ENCODE measurements at regions not wholly inside any gene's neighbourhood (a gene's known extent, or its start where the extent isn't known, plus 50 kb on each side); places are given as distances from the start of the nearest gene placed in this dataset.
A peak's percentile ranks its signal among the peaks of the same experiment; 100 is the strongest.

DNA sequence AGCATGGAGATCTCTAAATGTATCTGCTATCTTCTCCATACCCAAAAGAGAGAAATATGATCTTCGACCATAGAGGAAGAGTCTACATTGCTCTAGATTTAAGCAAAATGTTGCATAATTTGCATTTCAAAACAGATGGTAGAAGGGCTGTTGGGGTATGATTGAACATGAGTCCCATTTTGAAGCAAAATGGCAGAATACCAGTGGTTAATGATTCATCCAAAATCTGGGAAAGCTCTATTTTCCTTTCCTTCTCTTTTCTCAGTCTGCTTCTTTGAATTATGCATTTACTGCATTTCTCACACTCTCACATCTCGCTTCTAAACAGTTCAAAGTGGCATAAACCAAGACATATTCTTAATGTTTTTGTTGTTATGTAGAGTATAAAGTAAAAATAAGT is 178.5 kb downstream of the MACC1 start:
- Histone ChIP-seq H3K9ac (ENCODE audit: low read length) (no peak overlapping the region), H4K20me1 (ENCODE audit: insufficient read depth, low read length) (no peaks in the 10 kb centered on the region), H3K4me2 (ENCODE audit: low read length) (no peak overlapping the region), H3K27me3 (ENCODE audit: low read depth, low read length) (no peaks in the 10 kb centered on the region), H3K79me2 (ENCODE audit: low read length) (no peaks in the 10 kb centered on the region), H3K27ac (ENCODE audit: low read length) (no peak overlapping the region), H3K9me3 (ENCODE audit: insufficient read depth, low read length) (no peaks in the 10 kb centered on the region), H3K36me3 (replicated peaks; ENCODE audit: low read depth, low read length) (no peaks in the 10 kb centered on the region), H2AFZ (ENCODE audit: low read depth, low read length) (no peak overlapping the region), H3K4me3 (ENCODE audit: low read length) (no peak overlapping the region), H3K4me1 (ENCODE audit: low read length) (peaks cover 6% of the 10 kb centered on the region; the same call in 1 of the 2 replicates)
- TF ChIP-seq, protein P1, sequence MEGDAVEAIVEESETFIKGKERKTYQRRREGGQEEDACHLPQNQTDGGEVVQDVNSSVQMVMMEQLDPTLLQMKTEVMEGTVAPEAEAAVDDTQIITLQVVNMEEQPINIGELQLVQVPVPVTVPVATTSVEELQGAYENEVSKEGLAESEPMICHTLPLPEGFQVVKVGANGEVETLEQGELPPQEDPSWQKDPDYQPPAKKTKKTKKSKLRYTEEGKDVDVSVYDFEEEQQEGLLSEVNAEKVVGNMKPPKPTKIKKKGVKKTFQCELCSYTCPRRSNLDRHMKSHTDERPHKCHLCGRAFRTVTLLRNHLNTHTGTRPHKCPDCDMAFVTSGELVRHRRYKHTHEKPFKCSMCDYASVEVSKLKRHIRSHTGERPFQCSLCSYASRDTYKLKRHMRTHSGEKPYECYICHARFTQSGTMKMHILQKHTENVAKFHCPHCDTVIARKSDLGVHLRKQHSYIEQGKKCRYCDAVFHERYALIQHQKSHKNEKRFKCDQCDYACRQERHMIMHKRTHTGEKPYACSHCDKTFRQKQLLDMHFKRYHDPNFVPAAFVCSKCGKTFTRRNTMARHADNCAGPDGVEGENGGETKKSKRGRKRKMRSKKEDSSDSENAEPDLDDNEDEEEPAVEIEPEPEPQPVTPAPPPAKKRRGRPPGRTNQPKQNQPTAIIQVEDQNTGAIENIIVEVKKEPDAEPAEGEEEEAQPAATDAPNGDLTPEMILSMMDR (IDR thresholded peaks at IDR 0.05; ENCODE audit: low read depth, low read length): no peak
- TF ChIP-seq EZH2phosphoT487 (IDR thresholded peaks at IDR 0.05; ENCODE audit: low read depth): no peak

DNA sequence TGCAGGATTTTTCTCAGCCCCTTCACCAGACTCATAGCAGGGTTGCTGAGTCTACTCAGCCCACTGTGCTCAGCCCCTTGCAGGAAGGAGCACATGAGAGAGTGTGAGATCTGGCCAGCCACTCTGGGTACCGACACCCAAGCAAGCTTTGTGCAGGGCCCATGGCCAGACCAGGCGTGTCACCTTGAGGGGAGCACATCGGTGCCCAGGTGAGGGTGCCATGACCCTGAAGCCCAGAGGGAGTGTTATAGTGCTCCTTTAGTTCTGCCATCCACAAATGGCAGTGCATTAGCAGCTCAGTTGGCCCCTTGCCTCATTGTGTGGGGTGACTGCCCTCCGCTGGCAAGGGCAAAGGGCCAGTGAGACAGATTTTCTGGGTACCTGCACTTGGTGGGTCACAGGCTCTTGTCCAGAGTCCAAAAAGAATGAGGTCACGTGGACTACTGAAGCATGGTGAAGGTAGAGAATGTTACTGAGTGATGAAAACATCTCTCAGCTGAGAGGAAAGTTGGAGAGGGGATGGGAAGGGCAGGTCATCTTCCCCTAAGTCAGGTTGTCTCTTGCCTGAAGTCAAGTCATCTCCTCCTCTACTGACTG is 181.8 kb downstream of the MACC1 start:
- Histone ChIP-seq H3K9me3 (ENCODE audit: insufficient read depth, low read length) (no peaks in the 10 kb centered on the region), H3K36me3 (replicated peaks; ENCODE audit: low read depth, low read length) (no peaks in the 10 kb centered on the region), H3K4me2 (ENCODE audit: low read length) (no peak overlapping the region), H2AFZ (ENCODE audit: low read depth, low read length) (no peak overlapping the region), H3K9ac (ENCODE audit: low read length) (no peak overlapping the region), H3K4me1 (ENCODE audit: low read length) (peaks cover 33% of the 10 kb centered on the region), H3K4me3 (ENCODE audit: low read length) (no peak overlapping the region), H4K20me1 (ENCODE audit: insufficient read depth, low read length) (no peaks in the 10 kb centered on the region), H3K27me3 (ENCODE audit: low read depth, low read length) (no peaks in the 10 kb centered on the region), H3K79me2 (ENCODE audit: low read length) (no peaks in the 10 kb centered on the region), H3K27ac (ENCODE audit: low read length) (no peak overlapping the region)
- no peak for TF ChIP-seq EZH2phosphoT487 (IDR thresholded peaks at IDR 0.05; ENCODE audit: low read depth)
- TF ChIP-seq, protein P1 (IDR thresholded peaks at IDR 0.05; ENCODE audit: low read depth, low read length): peak; percentile 14

DNA sequence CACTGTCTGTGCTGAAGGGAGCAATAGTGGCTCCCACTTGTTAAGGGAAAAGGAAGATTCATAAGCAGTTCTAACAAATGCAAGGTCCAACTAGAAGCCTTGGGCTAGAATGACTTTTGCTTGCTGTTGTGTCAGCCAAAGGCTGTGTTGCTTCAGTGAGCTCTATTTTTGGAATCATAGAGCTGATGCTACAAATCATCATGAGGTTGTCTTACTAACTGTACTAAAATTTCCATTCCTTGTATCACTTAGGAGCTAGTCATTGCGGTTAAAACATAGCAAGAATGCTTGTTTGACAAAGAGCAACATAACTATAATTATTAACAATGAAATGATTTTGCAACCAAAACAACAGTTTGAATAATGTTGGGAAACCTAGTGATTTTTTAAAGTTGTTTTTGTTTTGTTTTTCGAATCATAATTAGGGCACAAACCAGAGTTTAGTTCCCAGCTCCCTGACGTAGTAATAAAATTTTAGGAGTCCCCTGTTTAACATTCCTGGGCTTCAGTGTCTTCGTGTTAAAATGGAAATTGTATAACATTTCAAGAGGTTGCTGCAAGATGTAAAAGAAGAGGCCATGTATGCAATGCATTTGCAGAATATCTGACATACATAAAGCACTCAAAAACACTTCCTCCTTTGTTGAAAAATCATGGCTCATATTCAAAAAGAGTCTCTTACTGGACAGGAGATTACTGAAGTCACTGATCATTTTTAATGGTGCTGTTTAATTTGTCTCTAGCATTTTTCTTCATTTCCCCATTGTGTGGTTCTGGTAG is 183.4 kb downstream of the MACC1 start:
- no peaks in the 10 kb centered on the region for H3K79me2 ChIP-seq (ENCODE audit: low read length)
- no peak overlapping the region for H3K4me3 ChIP-seq (ENCODE audit: low read length)
- H2AFZ ChIP-seq (ENCODE audit: low read depth, low read length): no peak overlapping the region
- H3K9me3 ChIP-seq (ENCODE audit: insufficient read depth, low read length): no peaks in the 10 kb centered on the region
- H3K4me1 ChIP-seq (ENCODE audit: low read length): peaks cover 43% of the 10 kb centered on the region
- no peaks in the 10 kb centered on the region for H3K36me3 ChIP-seq (replicated peaks; ENCODE audit: low read depth, low read length)
- H3K9ac ChIP-seq (ENCODE audit: low read length): no peak overlapping the region
- TF ChIP-seq, protein P1 (IDR thresholded peaks at IDR 0.05; ENCODE audit: low read depth, low read length): no peak
- TF ChIP-seq EZH2phosphoT487 (IDR thresholded peaks at IDR 0.05; ENCODE audit: low read depth): no peak
- no peaks in the 10 kb centered on the region for H4K20me1 ChIP-seq (ENCODE audit: insufficient read depth, low read length)
- H3K27ac ChIP-seq (ENCODE audit: low read length): no peak overlapping the region
- no peak overlapping the region for H3K4me2 ChIP-seq (ENCODE audit: low read length)
- H3K27me3 ChIP-seq (ENCODE audit: low read depth, low read length): no peaks in the 10 kb centered on the region

DNA sequence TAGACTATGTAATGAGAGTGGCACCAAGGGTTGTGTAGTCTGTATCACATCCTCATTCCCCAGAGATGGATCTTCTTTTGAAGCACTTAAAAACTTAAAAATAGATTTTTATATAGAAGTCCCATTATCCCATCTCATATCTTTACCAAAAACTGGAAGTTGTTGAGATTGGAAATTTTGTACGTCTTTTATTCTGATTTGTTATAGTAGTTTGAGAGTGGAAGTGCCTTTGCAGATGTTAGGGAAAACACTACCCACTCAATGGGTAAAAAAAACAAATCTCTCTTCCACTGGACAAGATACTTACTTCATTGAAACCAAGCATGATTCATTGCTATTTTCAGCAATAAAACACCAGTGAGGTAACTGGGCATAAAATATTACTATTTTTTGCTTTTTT is 184.4 kb downstream of the MACC1 start:
- Histone ChIP-seq H3K27me3 (ENCODE audit: low read depth, low read length) (no peaks in the 10 kb centered on the region), H3K4me2 (ENCODE audit: low read length) (no peak overlapping the region), H3K79me2 (ENCODE audit: low read length) (no peaks in the 10 kb centered on the region), H3K9me3 (ENCODE audit: insufficient read depth, low read length) (no peaks in the 10 kb centered on the region), H3K36me3 (replicated peaks; ENCODE audit: low read depth, low read length) (no peaks in the 10 kb centered on the region), H3K4me1 (ENCODE audit: low read length) (peaks cover 49% of the 10 kb centered on the region), H4K20me1 (ENCODE audit: insufficient read depth, low read length) (no peaks in the 10 kb centered on the region), H3K27ac (ENCODE audit: low read length) (no peak overlapping the region), H2AFZ (ENCODE audit: low read depth, low read length) (no peak overlapping the region), H3K9ac (ENCODE audit: low read length) (no peak overlapping the region), H3K4me3 (ENCODE audit: low read length) (no peak overlapping the region)
- TF ChIP-seq, protein P1 (IDR thresholded peaks at IDR 0.05; ENCODE audit: low read depth, low read length): no peak
- no peak for TF ChIP-seq EZH2phosphoT487 (IDR thresholded peaks at IDR 0.05; ENCODE audit: low read depth)

All from OCI-LY3 (cell line).